Small intestine (tissue), 7 donors: ENCODE measurements at regions not wholly inside any gene's neighbourhood (a gene's known extent, or its start where the extent isn't known, plus 50 kb on each side); places are given as distances from the start of the nearest gene placed in this dataset.

Experiments used
- DNase-seq, 2 donors: peaks; one replicate each; pipeline versions ENCODE4 v3.0.0 to v3.0.0-alpha.2; 2013
- FAIRE-seq: peaks from 2 replicates; lab custom pipeline; 2012; peaks lifted over from hg19 to GRCh38; lab: Jason Lieb, UNC
- H3K27ac ChIP-seq, 3 donors: one replicate each; pipeline ENCODE4 v1.5.1; 2013; ENCODE audit warnings: low read length in 2 of 3, mild to moderate bottlenecking in 2 of 3, control low read depth in 1 of 3, inconsistent platforms in 1 of 3, low read depth in 1 of 3, moderate library complexity in 1 of 3
- H3K27me3 ChIP-seq, 3 donors: one replicate each; pipeline ENCODE4 v1.6.1; 2013; ENCODE audit warnings: low read length in 3 of 3, inconsistent platforms in 1 of 3; ENCODE audit not compliant: control insufficient read depth in 3 of 3, insufficient read depth in 3 of 3
- H3K36me3 ChIP-seq, 3 donors: one replicate each; pipeline ENCODE4 v1.6.1; 2013; ENCODE audit warnings: low read length in 3 of 3, inconsistent platforms in 1 of 3, low read depth in 1 of 3, mild to moderate bottlenecking in 1 of 3, moderate library complexity in 1 of 3; ENCODE audit not compliant: control insufficient read depth in 3 of 3, insufficient read depth in 2 of 3
- H3K4me1 ChIP-seq, 3 donors: one replicate each; pipeline ENCODE4 v1.6.1; 2013; ENCODE audit warnings: low read length in 2 of 3, inconsistent platforms in 1 of 3, low read depth in 1 of 3, mild to moderate bottlenecking in 1 of 3, moderate library complexity in 1 of 3; ENCODE audit not compliant: control insufficient read depth in 3 of 3, insufficient read depth in 2 of 3
- H3K4me3 ChIP-seq, 3 donors: one replicate each; pipeline ENCODE4 v1.5.1; 2013; ENCODE audit warnings: low read length in 3 of 3, control low read depth in 1 of 3, inconsistent platforms in 1 of 3, low read depth in 1 of 3, mild to moderate bottlenecking in 1 of 3, moderate library complexity in 1 of 3
- H3K9me3 ChIP-seq, 2 donors: one replicate each; pipeline ENCODE4 v1.6.1; 2013; ENCODE audit warnings: low read depth in 1 of 2, low read length in 1 of 2; ENCODE audit not compliant: control insufficient read depth in 2 of 2, insufficient read depth in 1 of 2
- WGBS, 3 donors: extraction: QIAGEN DNeasy Blood & Tissue Kit; methylation state at CpG; one replicate each; pipeline ENCODE4 v1.1.7; 2013; 5-methylcytosine and 5-hydroxymethylcytosine counted together
- donor health status: healthy with polysubstance abuse.
- donor health status: control.
- donor health status: control.
- donor health status: Bipolar disorder and iron deficiency.
- donor health status: healthy.

GRCh38 chr1:149846593-149847466 lies 52.5 kb upstream of the BOLA1 start:
- WGBS, 3 donors: 81 to 89% (median 89%) methylated on average over 3 of the region's 3 CpGs
- no peak overlapping the region for H3K27ac ChIP-seq
- no peaks in the 10 kb centered on the region for H3K9me3 ChIP-seq
- FAIRE-seq: no peak
- H3K27me3 ChIP-seq: no peaks in the 10 kb centered on the region
- DNase-seq: peak in 1 of 2 donors; percentile 2
- peaks cover 0 to 4% (median 0%) of the 10 kb centered on the region in 3 donors for H3K36me3 ChIP-seq
- peaks cover 8 to 41% (median 17%) of the 10 kb centered on the region in 3 donors for H3K4me1 ChIP-seq
- no peak overlapping the region for H3K4me3 ChIP-seq

DNA sequence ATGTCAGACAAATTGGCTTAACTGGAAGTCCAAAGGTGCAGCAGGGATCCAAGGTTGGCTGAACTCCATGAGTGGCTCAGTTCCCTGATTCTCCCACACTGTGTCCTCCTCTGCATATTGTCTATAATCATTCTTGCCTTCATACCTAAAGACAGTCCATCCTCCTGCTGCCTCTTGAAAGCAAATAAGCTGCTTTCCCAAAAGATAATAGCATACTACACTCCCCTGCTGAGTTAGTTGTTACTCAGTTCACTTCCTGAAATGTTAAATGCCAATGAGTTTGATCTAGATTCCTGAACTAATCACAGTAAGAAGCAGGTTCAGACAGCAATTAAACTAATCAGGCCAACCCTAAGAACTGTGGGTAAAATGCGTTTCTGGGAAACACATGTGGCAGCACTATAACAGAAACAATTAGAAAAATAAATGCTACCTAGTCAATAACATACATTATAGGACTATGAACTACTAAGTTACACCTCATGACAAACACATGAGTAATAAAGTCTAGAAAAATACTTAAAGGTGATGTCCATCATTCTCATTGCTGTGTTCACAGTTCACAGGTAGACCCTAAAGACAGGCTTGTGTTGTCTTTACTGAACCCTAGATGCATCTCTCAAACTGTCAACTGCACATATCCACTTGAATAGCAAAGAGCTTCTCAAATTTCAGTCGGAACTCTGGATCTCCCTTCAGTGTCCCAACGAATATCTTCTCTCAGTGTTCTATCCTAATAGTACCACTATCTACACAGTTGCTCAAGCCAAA lies 50.8 kb upstream of the BOLA1 start:
- peak overlapping the region; percentile 15 to 65 (median 51) for H3K4me3 ChIP-seq
- peaks cover 8 to 41% (median 17%) of the 10 kb centered on the region in 3 donors for H3K4me1 ChIP-seq
- peak; percentile 54 to 62 for DNase-seq

GRCh38 chr1:149849111-149849946 lies 50.0 kb upstream of the BOLA1 start:
- DNase-seq (peak; percentile 30 to 38), FAIRE-seq (no peak)
- 10 to 20% (median 13%) methylated on average over 10 of the region's 10 CpGs for WGBS, 3 donors

More for the DNA sequence above, 50.8 kb upstream of the BOLA1 start:
- no peaks in the 10 kb centered on the region for H3K27me3 ChIP-seq
- H3K36me3 ChIP-seq: peaks cover 0 to 4% (median 0%) of the 10 kb centered on the region in 3 donors
- peak overlapping the region; percentile 49 to 84 (median 84) for H3K27ac ChIP-seq
- H3K9me3 ChIP-seq: no peaks in the 10 kb centered on the region
- no peak for FAIRE-seq
- 19 to 22% (median 21%) methylated on average over 3 of the region's 3 CpGs for WGBS, 3 donors

More at GRCh38 chr1:149849111-149849946, 50.0 kb upstream of the BOLA1 start:
- H3K4me1 ChIP-seq: peaks cover 8 to 41% (median 17%) of the 10 kb centered on the region in 3 donors
- H3K9me3 ChIP-seq: no peaks in the 10 kb centered on the region
- H3K27me3 ChIP-seq: no peaks in the 10 kb centered on the region
- H3K27ac ChIP-seq: peak overlapping the region; percentile 81 to 84 (median 84)
- peak overlapping the region; percentile 34 to 65 (median 51) for H3K4me3 ChIP-seq
- peaks cover 0 to 4% (median 0%) of the 10 kb centered on the region in 3 donors for H3K36me3 ChIP-seq
